Vagina (tissue), 2 donors: ENCODE measurements at regions not wholly inside any gene's neighbourhood (a gene's known extent, or its start where the extent isn't known, plus 50 kb on each side); places are given as distances from the start of the nearest gene placed in this dataset.

Source experiments
- DNase-seq, 2 donors: peaks; one replicate each; pipeline ENCODE4 v3.0.0-alpha.2; 2017; ENCODE audit errors: extremely low spot score in 2 of 2
- H3K27ac ChIP-seq: fragments of 200-600 bp; sonication (generic); one replicate; pipeline ENCODE4 v1.5.1; 2019
- H3K27me3 ChIP-seq: fragments of 200-600 bp; sonication (generic); one replicate; pipeline ENCODE4 v1.5.1; 2019
- H3K36me3 ChIP-seq, 2 donors: fragments of 200-600 bp; sonication (generic); one replicate each; pipeline ENCODE4 v1.5.1; 2017 to 2019
- H3K4me1 ChIP-seq: fragments of 200-600 bp; sonication (generic); one replicate; pipeline ENCODE4 v1.5.1; 2019
- H3K4me3 ChIP-seq, 2 donors: fragments of 200-600 bp; sonication (generic); 1 replicate in 1 of 2; 2 replicates in 1 of 2; pipeline ENCODE4 v1.5.1; 2016 to 2019
- H3K9me3 ChIP-seq: fragments of 200-600 bp; sonication (generic); one replicate; pipeline ENCODE4 v1.5.1; 2019
- CTCF ChIP-seq, 3 experiments: fragments of 450-650 bp in 2 of 3; fragments of 200-600 bp in 1 of 3; sonication (generic) in 1 of 3; IDR thresholded peaks; one replicate each; pipeline ENCODE4 v1.5.1; 2017 to 2019; ENCODE audit warnings: antibody characterized with exemption in 3 of 3, mild to moderate bottlenecking in 2 of 3, moderate library complexity in 2 of 3
- POLR2A ChIP-seq, 2 donors: fragments of 450-650 bp; IDR thresholded peaks; one replicate each; pipeline ENCODE4 v1.6.1; 2017; ENCODE audit warnings: antibody characterized with exemption in 2 of 2, mild to moderate bottlenecking in 2 of 2, moderate library complexity in 2 of 2
- POLR2AphosphoS5 ChIP-seq, 2 donors: sonication (generic); formaldehyde crosslinking; IDR thresholded peaks; one replicate each; pipeline ENCODE4 v1.9.0; 2017; ENCODE audit warnings: antibody characterized with exemption in 2 of 2, mild to moderate bottlenecking in 2 of 2, low read depth in 1 of 2; ENCODE audit not compliant: insufficient read depth in 1 of 2
- intact Hi-C: fragments of 100-400 bp; cut with DNase I; formaldehyde crosslinking; loops from one replicate; pipeline ENCODE4 v1.15.1; 2023

- DNase-seq, result no peak
- intact Hi-C loops, result no loop called here
- TF ChIP-seq POLR2A (IDR thresholded peaks at IDR 0.05), result no peak
- no peak for TF ChIP-seq POLR2AphosphoS5 (IDR thresholded peaks at IDR 0.05; ENCODE audit: insufficient read depth in 1 of 2, low read depth in 1 of 2)
- no peak for TF ChIP-seq CTCF (IDR thresholded peaks at IDR 0.05)
- H3K9me3 ChIP-seq, result no peaks in the 10 kb centered on the region
- no peak overlapping the region for H3K27ac ChIP-seq
- no peak overlapping the region for H3K4me3 ChIP-seq
- no peaks in the 10 kb centered on the region for H3K4me1 ChIP-seq
- no peaks in the 10 kb centered on the region for H3K36me3 ChIP-seq
- H3K27me3 ChIP-seq, result no peaks in the 10 kb centered on the region
Observed at GRCh38 chr22:34975721-34976120, 90.2 kb upstream of the ISX start.

DNA sequence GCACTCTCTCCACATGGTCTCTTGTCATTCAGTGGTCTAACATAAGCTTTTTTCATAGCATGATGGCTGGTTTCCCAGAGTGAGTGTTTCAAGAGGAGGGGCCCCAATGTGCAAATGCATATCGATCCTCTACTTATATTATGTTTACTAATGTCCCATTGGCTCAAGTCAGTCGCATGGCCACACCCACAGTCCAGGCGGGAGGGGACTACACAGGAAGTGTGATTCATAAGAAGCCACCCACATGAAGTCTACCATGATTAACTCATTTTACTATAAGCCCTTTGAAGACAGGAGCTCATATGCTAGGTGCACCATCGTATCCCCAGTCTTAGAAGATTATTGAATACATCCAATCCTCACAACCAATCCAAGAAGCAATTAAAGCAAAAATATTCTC is 89.5 kb upstream of the ISX start:
- DNase-seq, result no peak
- H3K4me1 ChIP-seq, result no peaks in the 10 kb centered on the region
- no peaks in the 10 kb centered on the region for H3K36me3 ChIP-seq
- H3K4me3 ChIP-seq, result no peak overlapping the region
- no peak overlapping the region for H3K27ac ChIP-seq
- intact Hi-C loops, result no loop called here
- H3K27me3 ChIP-seq, result no peaks in the 10 kb centered on the region
- no peaks in the 10 kb centered on the region for H3K9me3 ChIP-seq
- TF ChIP-seq CTCF (IDR thresholded peaks at IDR 0.05) (no peak), POLR2A (IDR thresholded peaks at IDR 0.05) (no peak), POLR2AphosphoS5 (IDR thresholded peaks at IDR 0.05; ENCODE audit: insufficient read depth in 1 of 2, low read depth in 1 of 2) (no peak)

- TF ChIP-seq CTCF (IDR thresholded peaks at IDR 0.05) (no peak), POLR2A (IDR thresholded peaks at IDR 0.05) (no peak), POLR2AphosphoS5 (IDR thresholded peaks at IDR 0.05; ENCODE audit: insufficient read depth in 1 of 2, low read depth in 1 of 2) (no peak)
- Histone ChIP-seq H3K36me3 (no peaks in the 10 kb centered on the region), H3K4me1 (no peaks in the 10 kb centered on the region), H3K27ac (no peak overlapping the region), H3K27me3 (no peaks in the 10 kb centered on the region), H3K9me3 (no peaks in the 10 kb centered on the region), H3K4me3 (no peak overlapping the region)
- intact Hi-C loops, result no loop called here
- no peak for DNase-seq
Observed at GRCh38 chr22:34976886-34977285, 89.1 kb upstream of the ISX start.

GRCh38 chr22:34986523-34986922 is 79.4 kb upstream of the ISX start:
- no peaks in the 10 kb centered on the region for H3K4me1 ChIP-seq
- no peaks in the 10 kb centered on the region for H3K36me3 ChIP-seq
- no peak for DNase-seq
- no peaks in the 10 kb centered on the region for H3K27me3 ChIP-seq
- peaks cover 6% of the 10 kb centered on the region for H3K9me3 ChIP-seq
- TF ChIP-seq POLR2AphosphoS5 (IDR thresholded peaks at IDR 0.05; ENCODE audit: insufficient read depth in 1 of 2, low read depth in 1 of 2), result no peak
- TF ChIP-seq POLR2A (IDR thresholded peaks at IDR 0.05), result no peak
- TF ChIP-seq CTCF (IDR thresholded peaks at IDR 0.05), result no peak
- intact Hi-C loops, result no loop called here
- no peak overlapping the region for H3K4me3 ChIP-seq
- H3K27ac ChIP-seq, result no peak overlapping the region

GRCh38 chr22:34992672-34993071 is 73.3 kb upstream of the ISX start:
- intact Hi-C loops, result no loop called here
- no peak for TF ChIP-seq POLR2AphosphoS5 (IDR thresholded peaks at IDR 0.05; ENCODE audit: insufficient read depth in 1 of 2, low read depth in 1 of 2)
- no peak for TF ChIP-seq POLR2A (IDR thresholded peaks at IDR 0.05)
- TF ChIP-seq CTCF (IDR thresholded peaks at IDR 0.05), result no peak
- Histone ChIP-seq H3K27ac (no peak overlapping the region), H3K9me3 (no peaks in the 10 kb centered on the region), H3K4me1 (no peaks in the 10 kb centered on the region), H3K36me3 (no peaks in the 10 kb centered on the region), H3K27me3 (no peaks in the 10 kb centered on the region), H3K4me3 (no peak overlapping the region)
- no peak for DNase-seq
